Neuronal stem cell (in vitro differentiated cells): ENCODE measurements at regions not wholly inside any gene's neighbourhood (a gene's known extent, or its start where the extent isn't known, plus 50 kb on each side); places are given as distances from the start of the nearest gene placed in this dataset.

Experiments used
- DNase-seq: peaks from one replicate; pipeline ENCODE4 v3.0.0-alpha.2; 2013; ENCODE audit warnings: low spot score
- H2AFZ ChIP-seq: one replicate; pipeline ENCODE4 v1.6.1; 2013; ENCODE audit warnings: mild to moderate bottlenecking, low read length, inconsistent platforms
- H2AK5ac ChIP-seq: 2 replicates; pipeline ENCODE4 v1.6.1; 2013; ENCODE audit warnings: low read depth, mild to moderate bottlenecking, inconsistent platforms, low read length, moderate library complexity, mixed read lengths
- H2BK120ac ChIP-seq: 2 replicates; pipeline ENCODE4 v1.6.1; 2013; ENCODE audit warnings: low read depth, mild to moderate bottlenecking, inconsistent platforms, low read length, moderate library complexity, mixed read lengths
- H2BK12ac ChIP-seq: one replicate; pipeline ENCODE4 v1.6.1; 2013; ENCODE audit warnings: low read length, inconsistent platforms
- H2BK15ac ChIP-seq: 2 replicates; pipeline ENCODE4 v1.6.1; 2013; ENCODE audit warnings: mild to moderate bottlenecking, low read length, inconsistent platforms, mixed read lengths
- H2BK5ac ChIP-seq: one replicate; pipeline ENCODE4 v1.6.1; 2013; ENCODE audit warnings: inconsistent platforms, mild to moderate bottlenecking, low read length, moderate library complexity
- H3K14ac ChIP-seq: one replicate; pipeline ENCODE4 v1.6.1; 2013; ENCODE audit warnings: low read length, inconsistent platforms
- H3K18ac ChIP-seq: 2 replicates; pipeline ENCODE4 v1.6.1; 2013; ENCODE audit warnings: low read length, inconsistent platforms
- H3K23ac ChIP-seq: 2 replicates; pipeline ENCODE4 v1.6.1; 2013; ENCODE audit warnings: low read depth, mild to moderate bottlenecking, mixed read lengths, low read length, inconsistent platforms; ENCODE audit not compliant: poor library complexity
- H3K27ac ChIP-seq: replicated peaks from 3 replicates; pipeline ENCODE4 v1.5.1; 2013; ENCODE audit warnings: low read length, inconsistent platforms
- H3K27me3 ChIP-seq, 3 experiments: 2 replicates each; pipeline ENCODE4 v1.6.1; 2013; ENCODE audit warnings: low read length in 3 of 3, mild to moderate bottlenecking in 2 of 3, inconsistent platforms in 1 of 3, low read depth in 1 of 3, mixed read lengths in 1 of 3, moderate library complexity in 1 of 3; ENCODE audit not compliant: control insufficient read depth in 3 of 3, insufficient read depth in 3 of 3
- H3K36me3 ChIP-seq, 2 donors: replicated peaks in 1 of 2; 2 replicates each; pipeline ENCODE4 v1.6.1; 2013; ENCODE audit warnings: low read length in 2 of 2; ENCODE audit not compliant: control insufficient read depth in 2 of 2, insufficient read depth in 2 of 2
- H3K4ac ChIP-seq: 2 replicates; pipeline ENCODE4 v1.6.1; 2013; ENCODE audit warnings: inconsistent platforms, mild to moderate bottlenecking, low read length, moderate library complexity
- H3K4me1 ChIP-seq, 2 donors: 1 replicate in 1 of 2; 2 replicates in 1 of 2; pipeline ENCODE4 v1.6.1; 2013; ENCODE audit warnings: low read length in 2 of 2, low read depth in 1 of 2; ENCODE audit not compliant: control insufficient read depth in 2 of 2, insufficient read depth in 1 of 2
- H3K4me2 ChIP-seq: one replicate; pipeline ENCODE4 v1.6.1; 2013; ENCODE audit warnings: mild to moderate bottlenecking, low read length, inconsistent platforms; ENCODE audit not compliant: insufficient read depth, poor library complexity, severe bottlenecking
- H3K4me3 ChIP-seq, 2 donors: 2 replicates each; pipeline ENCODE4 v1.5.1; 2013; ENCODE audit warnings: low read length in 2 of 2, mild to moderate bottlenecking in 2 of 2, inconsistent platforms in 1 of 2, moderate library complexity in 1 of 2
- H3K79me1 ChIP-seq: one replicate; pipeline ENCODE4 v1.6.1; 2013; ENCODE audit warnings: low read depth, mild to moderate bottlenecking, inconsistent platforms, low read length, moderate library complexity
- H3K9ac ChIP-seq: one replicate; pipeline ENCODE4 v1.6.1; 2013; ENCODE audit warnings: mild to moderate bottlenecking, low read depth, low read length, inconsistent platforms; ENCODE audit not compliant: poor library complexity
- H3K9me3 ChIP-seq, 2 donors: replicated peaks in 1 of 2; 2 replicates each; pipeline versions ENCODE3 to v1.6.1; 2013; ENCODE audit warnings: low read length in 2 of 2, mild to moderate bottlenecking in 2 of 2, inconsistent platforms in 1 of 2, low read depth in 1 of 2, mixed read lengths in 1 of 2, moderate library complexity in 1 of 2; ENCODE audit not compliant: control insufficient read depth in 2 of 2, insufficient read depth in 1 of 2
- H4K8ac ChIP-seq: one replicate; pipeline ENCODE4 v1.6.1; 2013; ENCODE audit warnings: low read depth, mild to moderate bottlenecking, inconsistent platforms, low read length, moderate library complexity
- H4K91ac ChIP-seq: one replicate; pipeline ENCODE4 v1.6.1; 2013; ENCODE audit warnings: low read length, low read depth, mild to moderate bottlenecking, inconsistent platforms; ENCODE audit not compliant: poor library complexity
- WGBS, 2 donors: extraction: QIAGEN DNeasy Blood & Tissue Kit; methylation state at CpG; one replicate each; pipeline ENCODE4 v1.1.7; 2013; ENCODE audit warnings: missing lambda C conversion rate in 2 of 2, mixed read lengths in 1 of 2; ENCODE audit not compliant: insufficient read length in 2 of 2, insufficient replicate concordance in 1 of 2; ENCODE audit errors: extremely low coverage in 2 of 2; 5-methylcytosine and 5-hydroxymethylcytosine counted together

DNA sequence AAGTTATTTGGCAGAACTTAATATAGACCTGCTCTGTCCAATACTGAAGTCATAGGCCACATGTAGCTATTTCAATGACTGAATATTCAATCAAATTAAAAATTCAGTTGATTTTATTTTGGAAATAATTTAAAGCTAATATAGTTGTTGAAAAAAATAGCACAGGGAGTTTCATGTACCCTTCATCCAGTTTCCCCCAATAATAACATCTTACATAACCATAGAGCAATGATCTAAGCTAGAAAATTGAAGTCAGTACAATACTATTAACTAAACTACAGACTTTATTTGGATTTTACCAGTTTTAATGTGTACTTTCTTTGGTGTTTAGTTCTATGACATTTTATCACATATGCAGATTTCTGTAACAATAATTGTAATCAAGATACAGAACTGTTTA is 212.2 kb upstream of the HDDC2 start:
- Histone ChIP-seq H3K23ac (no peak overlapping the region), H2BK5ac (no peak overlapping the region), H3K4ac (no peak overlapping the region), H3K9ac (no peak overlapping the region), H2BK120ac (no peak overlapping the region), H2BK15ac (no peak overlapping the region), H3K27me3 (no peaks in the 10 kb centered on the region), H2AK5ac (no peak overlapping the region), H3K4me1 (no peaks in the 10 kb centered on the region), H3K79me1 (no peaks in the 10 kb centered on the region), H3K4me2 (no peak overlapping the region), H2BK12ac (no peak overlapping the region), H3K27ac (no peak overlapping the region), H3K14ac (no peak overlapping the region), H3K4me3 (no peak overlapping the region), H3K36me3 (no peaks in the 10 kb centered on the region), H3K9me3 (no peaks in the 10 kb centered on the region), H4K8ac (no peak overlapping the region), H4K91ac (no peak overlapping the region), H3K18ac (no peak overlapping the region), H2AFZ (no peak overlapping the region)
- DNase-seq: no peak

DNA sequence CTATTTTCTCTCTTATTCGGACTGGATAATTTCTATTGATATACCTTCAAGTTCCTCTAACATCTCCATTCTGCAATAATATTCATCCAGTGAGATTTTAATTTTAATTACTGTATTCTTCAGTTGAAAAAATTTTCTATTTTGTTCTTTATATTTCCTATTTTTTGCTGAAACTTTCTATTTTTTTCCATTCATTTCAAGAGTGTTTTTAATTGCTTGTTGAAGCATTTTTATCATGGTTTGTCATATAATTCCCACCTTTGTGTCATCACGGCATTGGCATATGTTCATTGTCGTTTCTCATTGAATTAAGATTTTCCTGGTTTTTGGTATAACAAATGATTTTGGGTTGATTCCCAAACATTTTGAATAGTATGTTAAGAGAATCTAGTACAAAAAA is 214.9 kb upstream of the HDDC2 start:
- H2BK15ac ChIP-seq: no peak overlapping the region
- no peaks in the 10 kb centered on the region for H3K27me3 ChIP-seq
- H2AFZ ChIP-seq: no peak overlapping the region
- no peak overlapping the region for H3K4me3 ChIP-seq
- no peak overlapping the region for H2BK120ac ChIP-seq
- no peaks in the 10 kb centered on the region for H3K4me1 ChIP-seq
- H3K36me3 ChIP-seq: no peaks in the 10 kb centered on the region
- no CpG with 5 or more reads among the region's 3 CpGs for WGBS, 2 donors
- no peak overlapping the region for H3K9ac ChIP-seq
- H3K9me3 ChIP-seq: no peaks in the 10 kb centered on the region
- H3K79me1 ChIP-seq: no peaks in the 10 kb centered on the region
- no peak overlapping the region for H3K4ac ChIP-seq
- H3K23ac ChIP-seq: no peak overlapping the region
- H4K91ac ChIP-seq: no peak overlapping the region
- H3K18ac ChIP-seq: no peak overlapping the region
- no peak overlapping the region for H2BK5ac ChIP-seq
- no peak overlapping the region for H3K14ac ChIP-seq
- no peak for DNase-seq
- no peak overlapping the region for H3K4me2 ChIP-seq
- H4K8ac ChIP-seq: no peak overlapping the region
- H2AK5ac ChIP-seq: no peak overlapping the region
- H3K27ac ChIP-seq: no peak overlapping the region
- H2BK12ac ChIP-seq: no peak overlapping the region

GRCh38 chr6:125519367-125519766 is 217.6 kb upstream of the HDDC2 start:
- no peak overlapping the region for H3K27ac ChIP-seq
- H3K14ac ChIP-seq: no peak overlapping the region
- no peak overlapping the region for H2BK12ac ChIP-seq
- no peak overlapping the region for H3K23ac ChIP-seq
- H3K4me2 ChIP-seq: no peak overlapping the region
- no peaks in the 10 kb centered on the region for H3K79me1 ChIP-seq
- H3K18ac ChIP-seq: no peak overlapping the region
- no peak overlapping the region for H3K9ac ChIP-seq
- no peak overlapping the region for H4K8ac ChIP-seq
- H2BK15ac ChIP-seq: no peak overlapping the region
- H2BK120ac ChIP-seq: no peak overlapping the region
- no peak overlapping the region for H4K91ac ChIP-seq
- DNase-seq: no peak
- H3K4me1 ChIP-seq: no peaks in the 10 kb centered on the region
- no peak overlapping the region for H2AFZ ChIP-seq
- H3K4ac ChIP-seq: no peak overlapping the region
- H3K36me3 ChIP-seq: no peaks in the 10 kb centered on the region
- H3K4me3 ChIP-seq: no peak overlapping the region
- H3K9me3 ChIP-seq: no peaks in the 10 kb centered on the region
- H3K27me3 ChIP-seq: no peaks in the 10 kb centered on the region
- no peak overlapping the region for H2BK5ac ChIP-seq
- no peak overlapping the region for H2AK5ac ChIP-seq

DNA sequence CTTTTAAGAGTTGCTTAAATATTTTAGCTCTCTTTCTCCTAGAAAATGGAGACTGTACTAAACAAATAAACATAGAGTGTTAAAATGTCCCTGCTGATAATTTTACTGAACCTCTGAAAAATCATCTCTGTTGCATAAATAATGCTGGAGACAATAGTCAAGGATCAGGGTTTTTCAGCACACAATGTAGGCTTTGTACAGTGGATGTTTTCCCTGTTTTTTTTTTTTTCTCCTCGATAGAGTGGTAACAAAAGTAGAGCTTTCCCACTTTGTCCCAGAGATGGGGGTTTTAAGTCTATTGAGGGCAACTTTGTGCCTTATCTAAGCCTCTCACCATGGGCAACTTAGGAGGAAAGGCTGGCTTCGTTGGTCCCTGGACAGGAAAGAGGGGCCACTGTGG is 222.6 kb upstream of the HDDC2 start:
- H3K4me2 ChIP-seq: no peak overlapping the region
- H3K9ac ChIP-seq: no peak overlapping the region
- no peak overlapping the region for H3K18ac ChIP-seq
- H2AFZ ChIP-seq: no peak overlapping the region
- H3K9me3 ChIP-seq: no peaks in the 10 kb centered on the region
- H3K27ac ChIP-seq: no peak overlapping the region
- H2BK15ac ChIP-seq: no peak overlapping the region
- no peak overlapping the region for H3K4ac ChIP-seq
- H2BK5ac ChIP-seq: no peak overlapping the region
- no peak overlapping the region for H3K4me3 ChIP-seq
- no CpG with 5 or more reads among the region's 2 CpGs for WGBS, 2 donors
- no peak overlapping the region for H2BK12ac ChIP-seq
- no peak overlapping the region for H2BK120ac ChIP-seq
- H3K14ac ChIP-seq: no peak overlapping the region
- H2AK5ac ChIP-seq: no peak overlapping the region
- peaks cover 9 to 12% of the 10 kb centered on the region in 2 donors for H3K4me1 ChIP-seq
- H3K36me3 ChIP-seq: no peaks in the 10 kb centered on the region
- no peak overlapping the region for H3K23ac ChIP-seq
- no peak overlapping the region for H4K8ac ChIP-seq
- no peaks in the 10 kb centered on the region for H3K79me1 ChIP-seq
- no peak overlapping the region for H4K91ac ChIP-seq
- H3K27me3 ChIP-seq: no peaks in the 10 kb centered on the region
- no peak for DNase-seq
